ENCODE measurements at regions not wholly inside any gene's neighbourhood (a gene's known extent, or its start where the extent isn't known, plus 50 kb on each side); places are given as distances from the start of the nearest gene placed in this dataset.

- Mint-ChIP-seq H3K4me3 (no peak overlapping the region), H3K27ac (no peak overlapping the region), H3K4me1 (ENCODE audit: low read depth) (peaks cover 9% of the 10 kb centered on the region), H3K9me3 (no peaks in the 10 kb centered on the region), H3K36me3 (ENCODE audit: low read depth) (no peaks in the 10 kb centered on the region), H3K27me3 (peaks cover 6% of the 10 kb centered on the region)
These were observed 211.1 kb upstream of the TLE4 start for GRCh38 chr9:79360387-79361347.

DNA sequence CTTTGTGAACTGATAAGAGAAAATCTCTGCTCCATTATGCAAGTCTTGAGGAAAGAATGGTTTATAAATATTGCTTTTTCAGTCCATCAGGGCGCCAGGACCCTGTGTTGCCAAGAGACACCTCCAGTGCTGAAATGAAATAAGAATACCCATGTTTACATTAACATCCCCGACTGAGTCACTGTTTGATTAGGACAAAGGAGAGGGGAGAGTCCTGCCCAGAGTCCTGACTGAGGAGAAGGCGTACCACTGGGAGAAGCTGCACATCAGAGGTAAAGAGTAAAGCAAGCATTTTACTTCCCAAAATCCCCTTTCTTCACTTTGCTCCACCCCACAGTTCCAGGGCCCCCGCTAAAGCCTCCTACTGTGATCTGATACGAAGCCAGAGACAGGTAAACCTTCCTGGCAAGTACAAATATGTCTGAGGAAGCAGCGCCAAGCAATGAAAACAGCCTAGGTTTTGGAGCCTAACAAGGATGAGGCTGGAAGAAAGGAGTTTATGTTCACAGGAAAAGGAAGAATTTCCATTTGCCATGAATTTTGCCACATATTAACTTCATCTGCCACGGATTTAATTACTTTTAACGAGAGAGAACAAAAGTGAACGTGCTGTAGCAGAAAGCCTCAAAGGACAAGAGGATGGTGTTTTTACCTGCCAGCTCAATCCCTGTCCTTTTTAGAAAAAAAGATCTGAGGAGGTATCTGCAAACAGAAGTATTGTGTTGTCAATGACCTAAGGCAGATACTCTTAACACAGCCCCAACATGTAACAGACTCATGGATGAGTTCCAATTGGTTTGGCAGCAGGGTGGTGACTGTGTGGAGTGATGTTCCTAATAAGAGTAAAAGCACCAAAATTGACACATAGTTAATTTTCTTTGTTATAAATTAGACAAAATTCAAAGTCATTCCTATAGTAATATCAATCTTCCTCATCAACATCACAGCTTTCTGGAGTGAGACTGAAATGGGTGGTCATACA is 209.4 kb upstream of the TLE4 start:
- Mint-ChIP-seq H3K9me3 (no peaks in the 10 kb centered on the region), H3K27me3 (peaks cover 6% of the 10 kb centered on the region), H3K36me3 (ENCODE audit: low read depth) (no peaks in the 10 kb centered on the region), H3K27ac (no peak overlapping the region), H3K4me1 (ENCODE audit: low read depth) (peaks cover 3% of the 10 kb centered on the region), H3K4me3 (no peak overlapping the region)

GRCh38 chr9:79369676-79370075 is 202.1 kb upstream of the TLE4 start:
- no peaks in the 10 kb centered on the region for H3K9me3 Mint-ChIP-seq
- no peaks in the 10 kb centered on the region for H3K36me3 Mint-ChIP-seq (ENCODE audit: low read depth)
- no peak overlapping the region for H3K4me3 Mint-ChIP-seq
- no peak overlapping the region for H3K27ac Mint-ChIP-seq
- H3K4me1 Mint-ChIP-seq (ENCODE audit: low read depth): no peaks in the 10 kb centered on the region
- H3K27me3 Mint-ChIP-seq: peaks cover 4% of the 10 kb centered on the region

DNA sequence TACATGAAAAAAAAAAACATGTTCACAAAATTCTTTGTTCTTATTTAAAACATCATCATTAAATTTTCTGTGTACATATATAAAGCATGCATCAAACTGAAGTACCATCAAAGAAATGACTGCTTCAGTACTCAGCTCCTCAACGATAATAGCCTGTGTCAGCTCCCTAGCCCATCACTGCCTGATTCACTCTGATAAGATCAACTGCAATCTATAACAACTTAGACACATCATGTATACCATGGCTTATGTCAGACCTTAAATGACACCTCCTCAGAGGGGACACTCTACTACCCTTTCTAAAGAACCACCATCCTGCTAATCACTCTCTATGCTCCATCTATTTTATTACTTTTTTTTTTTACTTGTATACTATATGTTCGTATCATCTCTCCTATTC is 200.5 kb upstream of the TLE4 start:
- H3K27me3 Mint-ChIP-seq: peaks cover 4% of the 10 kb centered on the region
- no peak overlapping the region for H3K4me3 Mint-ChIP-seq
- H3K36me3 Mint-ChIP-seq (ENCODE audit: low read depth): no peaks in the 10 kb centered on the region
- peaks cover 2% of the 10 kb centered on the region for H3K9me3 Mint-ChIP-seq
- no peak overlapping the region for H3K27ac Mint-ChIP-seq
- H3K4me1 Mint-ChIP-seq (ENCODE audit: low read depth): no peaks in the 10 kb centered on the region

DNA sequence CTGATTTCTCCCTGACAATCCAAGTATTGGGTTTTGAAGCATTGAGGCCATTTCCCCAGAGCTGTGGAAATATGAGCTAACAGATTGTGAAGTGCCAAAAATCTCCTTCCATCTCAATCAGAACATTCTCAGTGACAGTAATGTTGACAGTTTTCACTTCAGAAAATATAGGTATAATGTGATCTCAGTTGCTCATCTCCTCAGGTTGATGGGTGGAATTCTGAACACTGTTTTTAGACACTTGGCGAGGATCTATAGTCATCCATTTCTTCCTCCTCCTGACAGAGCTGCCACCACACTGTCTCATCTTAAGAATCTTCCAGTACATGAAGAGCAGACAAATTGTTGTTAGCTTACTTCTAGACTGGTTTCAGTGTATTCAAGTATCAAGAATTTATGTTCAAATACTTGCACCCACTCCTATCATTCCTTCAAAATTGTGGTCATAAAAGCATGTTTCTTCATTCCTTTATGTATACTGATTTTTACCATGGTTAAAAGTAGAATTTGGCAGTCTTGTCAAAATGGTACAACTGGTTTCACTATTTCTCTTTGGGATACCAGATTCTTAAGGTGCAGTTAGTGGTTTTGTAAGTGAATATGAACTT is 199.7 kb upstream of the TLE4 start:
- no peak overlapping the region for H3K4me3 Mint-ChIP-seq
- no peaks in the 10 kb centered on the region for H3K36me3 Mint-ChIP-seq (ENCODE audit: low read depth)

DNA sequence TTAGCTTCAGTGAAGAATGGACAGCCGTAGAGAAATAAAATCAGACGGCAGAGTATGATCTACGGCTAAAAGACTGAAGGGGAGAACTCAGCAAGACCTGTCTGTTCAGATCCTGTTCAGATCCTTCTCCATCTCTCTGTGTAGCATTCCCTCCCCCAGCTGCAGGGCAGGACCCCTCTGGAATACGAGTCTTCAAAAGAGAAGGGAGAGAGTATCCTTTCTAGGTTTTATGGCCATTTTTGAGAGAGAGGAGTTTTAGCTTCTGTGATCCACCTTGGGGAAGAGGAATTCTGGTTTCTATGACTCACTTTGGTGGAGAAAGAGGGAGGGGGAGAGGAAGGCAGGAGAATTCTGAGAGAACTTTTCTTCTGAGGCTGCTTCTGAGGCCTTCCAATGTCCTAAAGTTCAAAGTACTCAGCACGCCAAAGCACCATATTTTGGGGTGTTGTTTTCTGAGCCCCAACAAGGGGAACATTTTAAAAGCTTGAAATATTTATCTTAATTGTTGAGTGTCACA is 194.4 kb upstream of the TLE4 start:
- no peaks in the 10 kb centered on the region for H3K4me1 Mint-ChIP-seq (ENCODE audit: low read depth)
- H3K27me3 Mint-ChIP-seq: peaks cover 9% of the 10 kb centered on the region
- no peaks in the 10 kb centered on the region for H3K36me3 Mint-ChIP-seq (ENCODE audit: low read depth)
- H3K27ac Mint-ChIP-seq: no peak overlapping the region
- no peak overlapping the region for H3K4me3 Mint-ChIP-seq
- peaks cover 12% of the 10 kb centered on the region for H3K9me3 Mint-ChIP-seq

More for the DNA sequence above, 199.7 kb upstream of the TLE4 start:
- Mint-ChIP-seq H3K9me3 (peaks cover 4% of the 10 kb centered on the region), H3K27me3 (peaks cover 4% of the 10 kb centered on the region), H3K4me1 (ENCODE audit: low read depth) (no peaks in the 10 kb centered on the region), H3K27ac (no peak overlapping the region)

DNA sequence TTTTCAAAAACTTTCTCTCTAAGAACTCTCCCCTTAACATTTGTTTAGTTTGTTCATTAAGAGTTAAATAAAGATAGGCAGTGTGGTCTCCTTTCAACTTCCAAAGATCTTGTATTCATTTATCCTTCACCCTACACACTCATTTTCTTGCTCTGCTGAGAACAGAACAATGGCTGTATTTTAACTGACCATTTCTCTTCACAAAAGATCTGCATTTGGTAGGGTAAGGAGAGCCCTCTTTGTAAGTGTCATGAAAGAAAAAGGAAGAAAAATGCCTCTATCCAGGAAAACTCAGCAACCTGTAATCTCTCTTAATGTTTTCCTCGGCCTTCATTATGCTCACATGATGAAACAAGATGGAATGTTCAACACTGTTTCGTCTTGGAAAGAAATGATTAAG is 193.7 kb upstream of the TLE4 start:
- no peaks in the 10 kb centered on the region for H3K4me1 Mint-ChIP-seq (ENCODE audit: low read depth)
- no peak overlapping the region for H3K27ac Mint-ChIP-seq
- H3K4me3 Mint-ChIP-seq: no peak overlapping the region
- H3K36me3 Mint-ChIP-seq (ENCODE audit: low read depth): no peaks in the 10 kb centered on the region
- H3K27me3 Mint-ChIP-seq: peaks cover 11% of the 10 kb centered on the region
- peaks cover 12% of the 10 kb centered on the region for H3K9me3 Mint-ChIP-seq

DNA sequence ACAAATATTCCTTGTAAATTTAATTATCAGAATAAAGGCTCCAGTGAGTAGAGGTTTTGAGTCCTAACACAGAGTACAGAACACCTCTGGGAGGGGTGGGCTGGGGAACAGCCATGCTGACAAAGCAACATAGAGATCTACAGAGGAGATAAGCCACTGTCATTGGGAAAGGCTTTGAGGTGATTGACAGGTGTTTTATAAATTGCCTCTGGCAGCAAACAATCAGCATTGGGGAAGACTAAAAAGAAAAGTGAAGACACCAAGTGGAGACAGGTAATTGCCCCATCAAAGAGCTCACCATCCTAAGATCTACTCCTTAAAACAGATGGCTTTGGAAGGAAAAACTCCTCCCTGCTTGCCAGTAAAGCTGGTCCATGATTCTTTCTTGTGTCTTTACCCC is 189.7 kb upstream of the TLE4 start:
- Mint-ChIP-seq H3K27me3 (peaks cover 7% of the 10 kb centered on the region), H3K4me3 (no peak overlapping the region), H3K9me3 (peaks cover 9% of the 10 kb centered on the region), H3K4me1 (ENCODE audit: low read depth) (no peaks in the 10 kb centered on the region), H3K27ac (no peak overlapping the region), H3K36me3 (ENCODE audit: low read depth) (no peaks in the 10 kb centered on the region)

DNA sequence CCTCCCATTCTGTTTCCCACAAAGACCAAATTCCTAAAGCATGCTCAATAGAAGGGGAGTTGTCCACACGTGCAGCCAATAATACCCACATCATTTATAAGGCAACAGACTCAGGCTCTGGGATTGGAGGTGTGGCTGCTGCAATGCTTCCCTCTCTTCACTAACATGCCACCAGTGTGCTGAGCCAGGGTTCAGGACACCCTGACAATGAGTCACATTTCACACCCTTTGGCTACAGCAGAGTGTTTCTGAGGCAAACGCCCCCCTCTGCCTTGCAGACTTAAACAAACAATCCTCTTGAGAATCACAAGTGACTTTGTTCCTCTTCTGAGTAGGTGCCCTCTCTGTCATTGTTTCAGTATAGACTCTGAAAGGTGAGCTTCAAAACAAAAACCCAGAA is 189.3 kb upstream of the TLE4 start:
- no peaks in the 10 kb centered on the region for H3K36me3 Mint-ChIP-seq (ENCODE audit: low read depth)
- H3K9me3 Mint-ChIP-seq: peaks cover 9% of the 10 kb centered on the region
- H3K4me1 Mint-ChIP-seq (ENCODE audit: low read depth): no peaks in the 10 kb centered on the region
- no peak overlapping the region for H3K27ac Mint-ChIP-seq
- H3K27me3 Mint-ChIP-seq: peaks cover 7% of the 10 kb centered on the region
- H3K4me3 Mint-ChIP-seq: no peak overlapping the region

- no peaks in the 10 kb centered on the region for H3K4me1 Mint-ChIP-seq (ENCODE audit: low read depth)
- H3K4me3 Mint-ChIP-seq: no peak overlapping the region
- H3K36me3 Mint-ChIP-seq (ENCODE audit: low read depth): no peaks in the 10 kb centered on the region
- H3K27me3 Mint-ChIP-seq: peaks cover 7% of the 10 kb centered on the region
- H3K9me3 Mint-ChIP-seq: peaks cover 9% of the 10 kb centered on the region
- no peak overlapping the region for H3K27ac Mint-ChIP-seq
These were observed 188.7 kb upstream of the TLE4 start for GRCh38 chr9:79383096-79383495.

GRCh38 chr9:79384091-79384490 is 187.7 kb upstream of the TLE4 start:
- Mint-ChIP-seq H3K4me1 (ENCODE audit: low read depth) (no peaks in the 10 kb centered on the region), H3K4me3 (no peak overlapping the region), H3K36me3 (ENCODE audit: low read depth) (no peaks in the 10 kb centered on the region), H3K27ac (no peak overlapping the region), H3K27me3 (peaks cover 7% of the 10 kb centered on the region), H3K9me3 (peaks cover 7% of the 10 kb centered on the region)

GRCh38 chr9:79384501-79384900 is 187.3 kb upstream of the TLE4 start:
- no peak overlapping the region for H3K4me3 Mint-ChIP-seq
- no peaks in the 10 kb centered on the region for H3K4me1 Mint-ChIP-seq (ENCODE audit: low read depth)
- peaks cover 4% of the 10 kb centered on the region for H3K9me3 Mint-ChIP-seq
- peaks cover 7% of the 10 kb centered on the region for H3K27me3 Mint-ChIP-seq
- H3K36me3 Mint-ChIP-seq (ENCODE audit: low read depth): no peaks in the 10 kb centered on the region
- H3K27ac Mint-ChIP-seq: no peak overlapping the region

DNA sequence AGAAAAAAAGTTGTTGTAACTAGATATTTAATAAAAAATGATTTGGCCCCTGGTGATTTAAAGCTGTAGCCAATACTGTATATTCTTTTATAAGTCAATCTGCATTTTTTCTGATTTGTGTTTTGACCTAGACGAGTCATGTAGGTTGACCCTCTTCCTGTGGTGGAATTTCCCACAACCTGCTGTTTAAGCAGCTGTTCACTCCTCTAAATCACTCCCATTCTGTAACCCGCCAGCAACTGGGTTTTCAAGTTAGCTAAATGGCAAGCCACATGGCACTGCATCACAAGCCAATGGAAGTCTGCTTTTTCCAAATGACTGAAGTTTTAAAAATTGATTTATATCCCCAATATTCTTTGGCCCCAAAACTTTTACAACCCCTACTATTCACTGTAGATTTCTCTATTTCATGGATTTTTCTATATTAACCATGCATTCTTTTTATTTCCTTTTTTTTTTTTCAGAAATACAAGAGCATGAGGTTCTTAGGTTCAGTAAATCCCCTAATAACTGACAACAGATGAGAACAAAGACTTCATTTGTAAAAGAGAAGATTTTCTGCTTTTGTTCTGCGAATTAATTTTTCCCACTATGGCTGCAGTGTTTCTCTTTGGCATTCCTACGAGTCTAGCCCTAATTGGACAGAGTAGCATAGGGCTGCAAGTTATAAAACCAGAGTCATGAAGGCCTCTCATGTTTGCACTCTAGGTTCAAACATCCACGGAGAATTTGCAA is 184.5 kb upstream of the TLE4 start:
- Mint-ChIP-seq H3K27me3 (peaks cover 4% of the 10 kb centered on the region), H3K36me3 (ENCODE audit: low read depth) (no peaks in the 10 kb centered on the region), H3K4me1 (ENCODE audit: low read depth) (no peaks in the 10 kb centered on the region), H3K4me3 (no peak overlapping the region), H3K27ac (no peak overlapping the region), H3K9me3 (no peaks in the 10 kb centered on the region)

- H3K27ac Mint-ChIP-seq: no peak overlapping the region
- no peaks in the 10 kb centered on the region for H3K4me1 Mint-ChIP-seq (ENCODE audit: low read depth)
- H3K4me3 Mint-ChIP-seq: no peak overlapping the region
- H3K36me3 Mint-ChIP-seq (ENCODE audit: low read depth): no peaks in the 10 kb centered on the region
- no peaks in the 10 kb centered on the region for H3K9me3 Mint-ChIP-seq
- H3K27me3 Mint-ChIP-seq: no peaks in the 10 kb centered on the region
These were observed 181.6 kb upstream of the TLE4 start for GRCh38 chr9:79390077-79390698.

Measured in stimulated activated naive CD8-positive, alpha-beta T cell treated with anti-CD3 and anti-CD28 coated beads, Interleukin-15, Interleukin-2, amounts not matched to agents 100 ng/mL and 50 ng/mL, for 24 hours (primary cell).